Stimulated activated CD4-positive, alpha-beta T cell treated with anti-CD3 and anti-CD28 coated beads, Interleukin-2, amount 100 ng/mL, for 24 hours (primary cell): ENCODE measurements at regions not wholly inside any gene's neighbourhood (a gene's known extent, or its start where the extent isn't known, plus 50 kb on each side); places are given as distances from the start of the nearest gene placed in this dataset.
"Not testable (repeated sequence)": the region's sequence is repeated elsewhere in the genome, so short reads cannot be mapped to it uniquely, and the experiment has no call there.

Experiments used
- DNase-seq, 2 donors: peaks; one replicate each; pipeline ENCODE4 v3.0.0-alpha.2; 2020

DNA sequence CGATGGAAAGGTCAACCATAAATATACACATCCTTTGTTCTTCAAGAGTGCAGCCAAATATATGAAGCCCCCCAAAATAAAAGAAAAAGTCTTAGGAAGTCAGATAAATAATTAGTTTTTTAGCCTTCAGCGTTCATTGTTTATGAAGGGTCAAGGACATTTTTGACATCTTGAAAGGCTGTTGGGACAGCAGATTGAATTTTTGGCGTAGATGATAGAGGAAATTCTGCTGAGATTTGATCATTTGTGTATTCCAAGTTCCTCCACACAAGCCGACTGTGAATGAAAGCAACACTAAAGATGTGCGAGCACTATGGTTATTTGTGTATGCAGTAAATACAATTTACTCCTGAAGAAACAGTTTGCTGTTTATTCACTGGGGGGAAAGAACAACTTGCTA is 177.8 kb upstream of the PARD3B start:
- no peak for DNase-seq

- no peak for DNase-seq
Observed at GRCh38 chr2:204370172-204370718, 175.0 kb upstream of the PARD3B start.

DNA sequence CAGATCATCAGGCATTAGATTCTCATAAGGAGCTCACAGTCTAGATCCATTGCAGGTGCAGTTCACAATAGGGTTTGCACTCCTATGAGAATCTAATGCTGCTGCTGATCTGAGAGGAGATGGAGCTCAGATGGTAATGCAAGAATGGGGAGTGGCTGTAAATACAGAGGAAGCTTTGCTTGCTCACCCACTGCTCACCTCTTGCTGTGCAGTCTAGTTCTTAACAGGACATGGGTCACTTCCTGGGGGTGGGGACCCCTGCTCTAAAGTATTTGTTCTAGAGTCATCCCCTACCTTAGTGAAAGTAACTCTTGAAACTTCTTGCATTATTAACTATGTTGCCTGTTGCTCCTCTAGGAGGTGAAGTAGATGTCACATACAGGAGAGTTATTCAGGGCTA is 171.3 kb upstream of the PARD3B start:
- no peak for DNase-seq

- no peak for DNase-seq
Observed at GRCh38 chr2:204380141-204380881, 165.0 kb upstream of the PARD3B start.

DNA sequence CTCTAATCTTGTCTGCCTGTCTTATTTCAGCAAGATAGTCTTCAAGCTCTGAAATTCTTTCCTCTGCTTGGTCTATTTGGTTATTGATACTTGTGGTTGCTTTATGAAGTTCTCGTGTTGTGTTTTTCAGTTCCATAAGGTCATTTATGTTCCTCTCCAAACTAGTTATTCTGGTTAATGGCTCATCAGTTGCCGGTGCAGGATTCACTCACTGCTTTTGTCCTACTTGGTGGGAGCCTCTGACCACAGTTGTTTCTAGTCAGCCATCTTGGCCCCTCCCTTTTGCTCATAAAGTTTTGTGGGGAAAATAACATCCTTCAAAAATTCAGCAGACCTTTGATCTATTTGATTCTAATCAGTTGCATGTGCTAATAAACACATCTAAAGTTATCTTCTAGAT is 158.6 kb upstream of the PARD3B start:
- no peak for DNase-seq

DNA sequence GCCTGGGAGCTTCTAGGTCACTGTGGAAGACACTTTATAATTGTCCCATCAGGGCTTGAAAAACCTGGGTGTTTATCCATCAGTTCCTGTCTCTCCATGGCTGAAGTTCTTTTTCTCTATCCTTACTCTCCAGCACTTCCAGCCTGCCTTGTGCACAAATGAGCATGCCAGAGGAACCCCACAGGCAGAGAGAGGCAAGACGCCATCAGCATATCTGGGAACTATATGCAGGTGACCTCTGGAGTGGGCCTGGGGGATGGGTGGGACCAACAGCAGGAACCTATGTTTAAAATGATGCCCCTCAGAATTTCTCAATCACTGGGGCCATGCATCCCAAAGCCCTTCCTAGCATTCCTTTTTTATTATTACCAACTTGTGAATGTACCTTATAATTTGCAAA is 156.2 kb upstream of the PARD3B start:
- DNase-seq = no peak

DNA sequence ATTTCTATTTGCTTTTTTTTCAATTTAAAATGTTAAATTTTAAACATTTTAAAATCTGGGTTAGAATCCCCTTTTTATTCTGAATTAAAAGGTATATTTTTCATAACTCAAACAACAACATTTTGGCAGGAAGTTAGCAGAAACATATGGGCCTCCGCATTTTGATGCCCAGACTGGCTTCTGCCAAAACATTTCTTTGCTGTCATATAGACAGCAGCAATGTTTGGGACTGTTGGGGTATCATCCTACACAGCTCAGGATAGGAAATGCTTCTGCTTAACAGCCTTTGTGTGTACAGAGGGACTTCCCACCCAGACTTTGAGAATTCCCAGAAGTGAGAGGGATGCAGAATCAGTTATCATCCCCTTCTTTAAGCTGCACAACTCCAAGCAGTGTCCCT is 155.4 kb upstream of the PARD3B start:
- no peak for DNase-seq

DNA sequence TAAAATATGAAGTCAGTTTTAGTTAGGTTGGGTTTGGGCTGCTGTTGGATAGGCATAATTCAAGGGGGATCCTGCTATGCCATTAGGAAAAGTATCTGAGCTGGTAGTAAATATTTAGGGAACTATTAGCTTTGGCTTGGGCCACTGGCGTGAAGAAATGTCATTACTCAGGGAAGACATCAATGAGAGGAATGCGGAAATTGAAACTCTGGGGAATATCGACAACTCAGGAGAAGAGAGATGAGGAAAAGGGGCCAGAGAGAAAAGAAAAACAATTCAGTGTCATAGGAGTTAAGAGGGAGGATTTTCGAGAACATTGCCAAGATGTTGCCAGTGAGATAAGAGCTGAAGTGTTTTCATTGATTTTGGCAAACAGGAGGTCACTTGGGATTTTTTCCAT is 149.7 kb upstream of the PARD3B start:
- no peak for DNase-seq

DNA sequence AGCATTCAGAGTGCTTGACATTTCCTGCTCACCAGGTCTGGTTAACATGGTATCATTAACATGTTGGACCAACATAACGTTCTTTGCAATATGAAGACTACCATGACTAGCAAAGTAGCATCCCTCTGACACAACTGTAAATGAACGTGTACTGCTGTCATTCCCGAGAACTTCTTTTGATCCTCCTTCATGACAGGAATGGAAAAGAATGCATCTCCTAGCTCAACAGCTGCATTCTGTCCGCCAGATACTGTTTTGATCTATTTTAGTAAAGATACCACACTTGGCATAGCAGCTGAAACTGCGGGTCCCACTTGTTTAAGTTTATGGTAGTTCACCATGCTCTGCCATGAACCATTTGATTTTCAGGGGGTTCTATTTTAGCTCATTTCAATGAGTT is 144.2 kb upstream of the PARD3B start:
- no peak for DNase-seq

GRCh38 chr2:204407204-204408014 is 137.9 kb upstream of the PARD3B start:
- no peak for DNase-seq

GRCh38 chr2:204412782-204413181 is 132.5 kb upstream of the PARD3B start:
- DNase-seq = not testable (repeated sequence)

GRCh38 chr2:204415406-204416181 is 129.7 kb upstream of the PARD3B start:
- DNase-seq = no peak

- DNase-seq = no peak
Observed at GRCh38 chr2:204416236-204416635, 129.0 kb upstream of the PARD3B start.

- no peak for DNase-seq
Observed at GRCh38 chr2:204425821-204426220, 119.5 kb upstream of the PARD3B start.

GRCh38 chr2:204428675-204429074 is 116.6 kb upstream of the PARD3B start:
- DNase-seq = no peak

GRCh38 chr2:204431529-204431928 is 113.7 kb upstream of the PARD3B start:
- no peak for DNase-seq

- no peak for DNase-seq
Observed at GRCh38 chr2:204432196-204432595, 113.1 kb upstream of the PARD3B start.

- no peak for DNase-seq
Observed at GRCh38 chr2:204434660-204435462, 110.4 kb upstream of the PARD3B start.

- DNase-seq = no peak
Observed at GRCh38 chr2:204436230-204436629, 109.0 kb upstream of the PARD3B start.

DNA sequence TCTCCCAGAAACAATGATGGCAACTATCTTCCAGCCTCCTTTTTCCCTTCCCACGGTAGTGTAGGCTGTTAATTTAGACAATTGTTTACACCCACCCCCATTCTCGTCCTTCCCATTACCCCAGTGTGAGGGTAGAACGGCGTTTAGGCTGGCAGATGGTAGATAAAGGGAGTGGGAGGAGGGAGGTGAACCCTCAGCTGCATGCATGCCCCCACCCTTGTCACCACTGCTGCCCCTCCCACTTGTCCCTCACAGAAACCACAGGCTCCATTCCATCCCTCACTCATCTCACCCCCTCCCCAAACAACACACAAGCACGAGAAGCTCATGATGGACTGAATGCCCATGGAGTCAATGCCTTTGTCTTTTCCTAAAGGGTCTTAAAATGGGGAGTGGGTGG is 107.9 kb upstream of the PARD3B start:
- DNase-seq = no peak

DNA sequence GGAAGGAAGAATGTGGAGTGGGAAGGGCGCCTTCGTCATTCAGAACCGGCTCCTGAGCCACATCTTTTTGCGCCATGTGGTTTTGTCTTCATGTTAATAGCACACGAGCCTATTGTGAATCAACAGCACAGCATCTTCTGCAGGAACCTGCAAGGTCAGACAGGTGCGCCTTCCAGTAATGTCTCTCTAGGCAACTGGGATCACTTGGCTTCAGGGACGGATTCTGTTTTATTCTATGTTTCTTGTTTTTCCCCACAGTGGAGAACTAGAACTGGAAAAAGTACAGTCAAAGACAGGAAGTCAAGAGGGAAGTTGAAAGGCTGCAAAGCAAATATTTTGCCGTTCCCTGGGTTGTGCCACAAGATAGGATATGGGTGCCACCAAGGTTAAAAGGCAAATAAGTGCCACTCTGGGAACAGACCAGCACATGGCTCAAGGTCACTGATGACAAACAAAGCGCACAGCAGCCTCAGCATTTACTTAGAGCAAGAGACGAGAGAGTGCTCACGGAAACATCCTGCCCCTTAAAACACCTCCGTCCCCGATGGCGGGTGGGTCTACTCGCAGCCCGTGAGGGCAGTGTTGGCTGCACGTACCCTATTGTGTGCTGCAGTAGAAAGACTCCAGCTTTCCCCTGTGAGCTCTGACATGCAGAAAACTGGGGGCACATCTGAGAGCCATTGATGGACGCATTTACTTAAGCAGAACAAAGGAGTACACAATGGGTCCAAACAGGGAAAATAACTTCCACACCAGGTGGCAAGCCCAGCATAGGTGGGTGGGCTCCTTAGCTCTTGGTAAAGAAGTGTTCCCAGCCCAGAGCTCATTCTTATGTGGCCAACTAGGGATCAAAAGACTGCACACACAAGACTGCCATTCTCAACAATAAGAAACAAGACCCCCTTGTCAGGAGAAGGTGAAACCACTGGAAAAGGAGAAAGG is 107.2 kb upstream of the PARD3B start:
- DNase-seq = no peak
